ENCODE measurements at regions not wholly inside any gene's neighbourhood (a gene's known extent, or its start where the extent isn't known, plus 50 kb on each side); places are given as distances from the start of the nearest gene placed in this dataset.

DNA sequence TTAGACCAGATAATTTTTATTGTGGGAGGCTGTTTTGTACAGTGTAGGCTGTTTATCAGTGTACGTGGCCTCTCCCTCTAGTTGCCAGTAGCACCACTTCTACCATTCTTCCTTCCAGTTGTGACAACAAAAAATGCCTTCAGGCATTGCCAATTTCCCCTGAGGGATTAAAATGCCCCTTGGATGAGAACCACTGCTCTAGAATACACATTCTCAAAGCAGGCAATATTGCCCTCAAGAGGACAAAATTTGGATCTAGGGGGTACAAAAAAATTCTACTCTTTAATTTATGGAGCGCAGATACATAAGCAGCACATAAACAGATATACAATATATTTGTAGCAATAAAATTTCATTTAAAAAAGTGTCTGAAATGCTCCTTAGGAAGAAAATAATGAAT lies 674.6 kb downstream of the PTPRC start:
- TF ChIP-seq, protein P1, sequence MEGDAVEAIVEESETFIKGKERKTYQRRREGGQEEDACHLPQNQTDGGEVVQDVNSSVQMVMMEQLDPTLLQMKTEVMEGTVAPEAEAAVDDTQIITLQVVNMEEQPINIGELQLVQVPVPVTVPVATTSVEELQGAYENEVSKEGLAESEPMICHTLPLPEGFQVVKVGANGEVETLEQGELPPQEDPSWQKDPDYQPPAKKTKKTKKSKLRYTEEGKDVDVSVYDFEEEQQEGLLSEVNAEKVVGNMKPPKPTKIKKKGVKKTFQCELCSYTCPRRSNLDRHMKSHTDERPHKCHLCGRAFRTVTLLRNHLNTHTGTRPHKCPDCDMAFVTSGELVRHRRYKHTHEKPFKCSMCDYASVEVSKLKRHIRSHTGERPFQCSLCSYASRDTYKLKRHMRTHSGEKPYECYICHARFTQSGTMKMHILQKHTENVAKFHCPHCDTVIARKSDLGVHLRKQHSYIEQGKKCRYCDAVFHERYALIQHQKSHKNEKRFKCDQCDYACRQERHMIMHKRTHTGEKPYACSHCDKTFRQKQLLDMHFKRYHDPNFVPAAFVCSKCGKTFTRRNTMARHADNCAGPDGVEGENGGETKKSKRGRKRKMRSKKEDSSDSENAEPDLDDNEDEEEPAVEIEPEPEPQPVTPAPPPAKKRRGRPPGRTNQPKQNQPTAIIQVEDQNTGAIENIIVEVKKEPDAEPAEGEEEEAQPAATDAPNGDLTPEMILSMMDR (IDR thresholded peaks at IDR 0.05; ENCODE audit: poor library complexity, severe bottlenecking): no peak
- TF ChIP-seq TAF1 (IDR thresholded peaks at IDR 0.05; ENCODE audit: low read depth): no peak
- TF ChIP-seq, protein P2, sequence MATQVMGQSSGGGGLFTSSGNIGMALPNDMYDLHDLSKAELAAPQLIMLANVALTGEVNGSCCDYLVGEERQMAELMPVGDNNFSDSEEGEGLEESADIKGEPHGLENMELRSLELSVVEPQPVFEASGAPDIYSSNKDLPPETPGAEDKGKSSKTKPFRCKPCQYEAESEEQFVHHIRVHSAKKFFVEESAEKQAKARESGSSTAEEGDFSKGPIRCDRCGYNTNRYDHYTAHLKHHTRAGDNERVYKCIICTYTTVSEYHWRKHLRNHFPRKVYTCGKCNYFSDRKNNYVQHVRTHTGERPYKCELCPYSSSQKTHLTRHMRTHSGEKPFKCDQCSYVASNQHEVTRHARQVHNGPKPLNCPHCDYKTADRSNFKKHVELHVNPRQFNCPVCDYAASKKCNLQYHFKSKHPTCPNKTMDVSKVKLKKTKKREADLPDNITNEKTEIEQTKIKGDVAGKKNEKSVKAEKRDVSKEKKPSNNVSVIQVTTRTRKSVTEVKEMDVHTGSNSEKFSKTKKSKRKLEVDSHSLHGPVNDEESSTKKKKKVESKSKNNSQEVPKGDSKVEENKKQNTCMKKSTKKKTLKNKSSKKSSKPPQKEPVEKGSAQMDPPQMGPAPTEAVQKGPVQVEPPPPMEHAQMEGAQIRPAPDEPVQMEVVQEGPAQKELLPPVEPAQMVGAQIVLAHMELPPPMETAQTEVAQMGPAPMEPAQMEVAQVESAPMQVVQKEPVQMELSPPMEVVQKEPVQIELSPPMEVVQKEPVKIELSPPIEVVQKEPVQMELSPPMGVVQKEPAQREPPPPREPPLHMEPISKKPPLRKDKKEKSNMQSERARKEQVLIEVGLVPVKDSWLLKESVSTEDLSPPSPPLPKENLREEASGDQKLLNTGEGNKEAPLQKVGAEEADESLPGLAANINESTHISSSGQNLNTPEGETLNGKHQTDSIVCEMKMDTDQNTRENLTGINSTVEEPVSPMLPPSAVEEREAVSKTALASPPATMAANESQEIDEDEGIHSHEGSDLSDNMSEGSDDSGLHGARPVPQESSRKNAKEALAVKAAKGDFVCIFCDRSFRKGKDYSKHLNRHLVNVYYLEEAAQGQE (IDR thresholded peaks at IDR 0.05; ENCODE audit: borderline replicate concordance): no peak
- TF ChIP-seq EZH2 (IDR thresholded peaks at IDR 0.05; ENCODE audit: borderline replicate concordance, insufficient read depth, low read length, poor library complexity, severe bottlenecking): no peak
- TF ChIP-seq MXI1 (conservative IDR thresholded peaks at IDR 0.05; ENCODE audit: poor library complexity, severe bottlenecking): no peak
- TF ChIP-seq SMC3 (conservative IDR thresholded peaks at IDR 0.05; ENCODE audit: poor library complexity): no peak
- TF ChIP-seq EP300 (conservative IDR thresholded peaks at IDR 0.05; ENCODE audit: poor library complexity, severe bottlenecking): no peak
- no peak for TF ChIP-seq RAD21 (conservative IDR thresholded peaks at IDR 0.05)
- TF ChIP-seq POLR2AphosphoS5 (IDR thresholded peaks at IDR 0.05): no peak
- no peak overlapping the region for H3K27ac ChIP-seq (ENCODE audit: low read length)
- H3K9me2 ChIP-seq (ENCODE audit: insufficient read depth, low read length): no peaks in the 10 kb centered on the region
- no peak overlapping the region for H3K4me3 ChIP-seq (ENCODE audit: low read length)
- no peaks in the 10 kb centered on the region for H3K79me2 ChIP-seq (replicated peaks; ENCODE audit: insufficient read depth, low read length)
- no peak overlapping the region for H2AFZ ChIP-seq (ENCODE audit: low read depth, low read length)
- H3K27me3 ChIP-seq (ENCODE audit: insufficient read depth, low read depth, low read length): no peaks in the 10 kb centered on the region
- no peak overlapping the region for H3K9ac ChIP-seq (ENCODE audit: low read length)
- H3K4me2 ChIP-seq (ENCODE audit: low read length): no peak overlapping the region
- no peaks in the 10 kb centered on the region for H4K20me1 ChIP-seq (ENCODE audit: insufficient read depth)
- no peaks in the 10 kb centered on the region for H3F3A ChIP-seq (ENCODE audit: insufficient read depth, low read length, poor library complexity, severe bottlenecking)
- no peaks in the 10 kb centered on the region for H3K36me3 ChIP-seq (ENCODE audit: insufficient read depth, low read length)
- H3K9me3 ChIP-seq (ENCODE audit: low read length): no peaks in the 10 kb centered on the region

DNA sequence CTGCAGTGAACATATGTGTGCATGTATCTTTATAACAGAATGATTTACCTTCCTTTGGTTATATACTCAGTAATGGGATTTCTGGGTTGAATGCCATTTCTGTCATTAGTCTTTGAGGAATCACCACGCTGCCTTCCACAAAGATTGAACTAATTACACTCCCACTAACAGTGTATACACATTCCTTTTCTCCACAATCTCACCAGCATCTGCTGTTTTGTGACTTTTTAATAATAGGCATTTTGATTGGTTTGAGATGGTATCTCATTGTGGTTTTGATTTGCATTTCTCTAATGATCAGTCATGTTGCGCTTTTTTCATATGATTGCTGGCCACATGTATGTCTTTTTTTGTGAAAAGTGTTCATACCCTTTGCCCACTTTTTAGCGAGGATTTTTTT lies 680.5 kb downstream of the PTPRC start:
- Histone ChIP-seq H3F3A (ENCODE audit: insufficient read depth, low read length, poor library complexity, severe bottlenecking) (no peaks in the 10 kb centered on the region), H3K4me2 (ENCODE audit: low read length) (no peak overlapping the region), H3K27ac (ENCODE audit: low read length) (no peak overlapping the region), H2AFZ (ENCODE audit: low read depth, low read length) (no peak overlapping the region), H3K36me3 (ENCODE audit: insufficient read depth, low read length) (no peaks in the 10 kb centered on the region), H3K9me3 (ENCODE audit: low read length) (no peaks in the 10 kb centered on the region), H3K27me3 (ENCODE audit: insufficient read depth, low read depth, low read length) (no peaks in the 10 kb centered on the region), H3K9ac (ENCODE audit: low read length) (no peak overlapping the region), H4K20me1 (ENCODE audit: insufficient read depth) (no peaks in the 10 kb centered on the region), H3K4me3 (ENCODE audit: low read length) (no peak overlapping the region), H3K79me2 (replicated peaks; ENCODE audit: insufficient read depth, low read length) (no peaks in the 10 kb centered on the region), H3K9me2 (ENCODE audit: insufficient read depth, low read length) (no peaks in the 10 kb centered on the region)
- TF ChIP-seq SMC3 (conservative IDR thresholded peaks at IDR 0.05; ENCODE audit: poor library complexity) (no peak), TAF1 (IDR thresholded peaks at IDR 0.05; ENCODE audit: low read depth) (no peak), MXI1 (conservative IDR thresholded peaks at IDR 0.05; ENCODE audit: poor library complexity, severe bottlenecking) (no peak), POLR2AphosphoS5 (IDR thresholded peaks at IDR 0.05) (no peak), RAD21 (conservative IDR thresholded peaks at IDR 0.05) (no peak), EP300 (conservative IDR thresholded peaks at IDR 0.05; ENCODE audit: poor library complexity, severe bottlenecking) (no peak), EZH2 (IDR thresholded peaks at IDR 0.05; ENCODE audit: borderline replicate concordance, insufficient read depth, low read length, poor library complexity, severe bottlenecking) (no peak)
- TF ChIP-seq, protein P1 (IDR thresholded peaks at IDR 0.05; ENCODE audit: poor library complexity, severe bottlenecking): no peak
- TF ChIP-seq, protein P2 (IDR thresholded peaks at IDR 0.05; ENCODE audit: borderline replicate concordance): no peak

Measured in neural cell (in vitro differentiated cells).